Ovary (tissue), 7 donors: ENCODE measurements at regions not wholly inside any gene's neighbourhood (a gene's known extent, or its start where the extent isn't known, plus 50 kb on each side); places are given as distances from the start of the nearest gene placed in this dataset.

Experiments used
- DNase-seq, 5 donors: peaks; one replicate each; pipeline ENCODE4 v3.0.0-alpha.2; 2019 to 2020
- H3K27ac ChIP-seq, 2 donors: fragments of 200-600 bp; one replicate each; pipeline versions ENCODE4 v1.5.1 to v1.8.0; 2019 to 2022
- H3K27me3 ChIP-seq: fragments of 200-600 bp; one replicate; pipeline ENCODE4 v1.8.0; 2022
- H3K36me3 ChIP-seq: fragments of 200-600 bp; sonication (generic); one replicate; pipeline ENCODE4 v1.5.1; 2019
- H3K4me1 ChIP-seq: one replicate; pipeline ENCODE4 v1.8.1; 2013; ENCODE audit warnings: mild to moderate bottlenecking, moderate library complexity; ENCODE audit not compliant: insufficient read depth
- H3K4me3 ChIP-seq: fragments of 200-600 bp; sonication (generic); one replicate; pipeline ENCODE4 v1.5.1; 2017
- H3K9me3 ChIP-seq, 2 donors: fragments of 200-600 bp in 1 of 2; sonication (generic) in 1 of 2; one replicate each; pipeline versions ENCODE4 v1.5.1 to v1.8.1; 2013 to 2019; ENCODE audit warnings: mild to moderate bottlenecking in 1 of 2, moderate library complexity in 1 of 2
- EP300 ChIP-seq: sonication (generic); formaldehyde crosslinking; IDR thresholded peaks from one replicate; pipeline ENCODE4 v1.6.1; 2017; ENCODE audit warnings: antibody characterized with exemption
- POLR2A ChIP-seq: fragments of 450-650 bp; IDR thresholded peaks from one replicate; pipeline ENCODE4 v1.6.1; 2017; ENCODE audit warnings: antibody characterized with exemption, mild to moderate bottlenecking, moderate library complexity
- WGBS, 3 donors: extraction: QIAGEN DNeasy Blood & Tissue Kit in 1 of 3; methylation state at CpG; one replicate each; pipeline versions ENCODE4 v1.1.5 to v1.1.7; 2013 to 2017; 5-methylcytosine and 5-hydroxymethylcytosine counted together
- intact Hi-C, 4 donors: fragments of 100-400 bp; cut with DNase I; formaldehyde crosslinking; loops; one replicate each; pipeline versions ENCODE4 v1.11.0 to v1.15.1; 2022 to 2023
- TF ChIP-seq, protein P1 (sequence below), 3 donors: fragments of 450-650 bp in 2 of 3; fragments of 200-600 bp in 1 of 3; IDR thresholded peaks; one replicate each; pipeline versions ENCODE4 v1.5.1 to v1.8.0; 2016 to 2022; ENCODE audit warnings: antibody characterized with exemption in 3 of 3, mild to moderate bottlenecking in 1 of 3
- donor health status: DM: no; HTN: no; CAD: no; lungs with moderate emphysema.
- donor health status: DM: no; HTN: no; CAD: no.
- donor health status: Bipolar disorder and iron deficiency.
- donor health status: DM: no; HTN: no; CAD: no.
- donor health status: DM: yes; HTN: yes; CAD: no.

DNA sequence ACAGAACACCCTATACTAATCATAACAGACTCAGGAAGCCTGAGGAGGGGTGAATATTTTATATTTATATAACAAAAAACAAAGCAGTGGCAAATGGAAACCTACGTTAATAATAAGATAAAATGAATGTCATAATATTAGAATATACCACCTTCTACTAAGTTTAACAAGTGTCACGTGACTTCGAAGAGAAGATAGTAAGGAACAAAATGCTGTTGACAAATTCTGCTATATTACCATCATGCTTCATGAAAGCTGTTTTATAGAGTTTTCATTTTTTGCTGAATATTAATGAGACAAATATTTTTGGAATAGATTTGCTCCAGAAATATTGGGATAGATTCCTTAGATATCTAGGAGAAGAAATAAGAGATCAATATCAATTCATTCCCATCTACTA lies 450.6 kb upstream of the DCN start:
- TF ChIP-seq POLR2A (no peak), EP300 (no peak)
- TF ChIP-seq, protein P1, sequence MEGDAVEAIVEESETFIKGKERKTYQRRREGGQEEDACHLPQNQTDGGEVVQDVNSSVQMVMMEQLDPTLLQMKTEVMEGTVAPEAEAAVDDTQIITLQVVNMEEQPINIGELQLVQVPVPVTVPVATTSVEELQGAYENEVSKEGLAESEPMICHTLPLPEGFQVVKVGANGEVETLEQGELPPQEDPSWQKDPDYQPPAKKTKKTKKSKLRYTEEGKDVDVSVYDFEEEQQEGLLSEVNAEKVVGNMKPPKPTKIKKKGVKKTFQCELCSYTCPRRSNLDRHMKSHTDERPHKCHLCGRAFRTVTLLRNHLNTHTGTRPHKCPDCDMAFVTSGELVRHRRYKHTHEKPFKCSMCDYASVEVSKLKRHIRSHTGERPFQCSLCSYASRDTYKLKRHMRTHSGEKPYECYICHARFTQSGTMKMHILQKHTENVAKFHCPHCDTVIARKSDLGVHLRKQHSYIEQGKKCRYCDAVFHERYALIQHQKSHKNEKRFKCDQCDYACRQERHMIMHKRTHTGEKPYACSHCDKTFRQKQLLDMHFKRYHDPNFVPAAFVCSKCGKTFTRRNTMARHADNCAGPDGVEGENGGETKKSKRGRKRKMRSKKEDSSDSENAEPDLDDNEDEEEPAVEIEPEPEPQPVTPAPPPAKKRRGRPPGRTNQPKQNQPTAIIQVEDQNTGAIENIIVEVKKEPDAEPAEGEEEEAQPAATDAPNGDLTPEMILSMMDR (IDR thresholded peaks at IDR 0.05): no peak
- Histone ChIP-seq H3K36me3 (no peaks in the 10 kb centered on the region), H3K4me1 (no peaks in the 10 kb centered on the region), H3K4me3 (no peak overlapping the region), H3K27ac (no peak overlapping the region), H3K9me3 (peaks cover 0 to 6% of the 10 kb centered on the region in 2 donors), H3K27me3 (no peaks in the 10 kb centered on the region)
- 69 to 76% (median 70%) methylated on average over 3 of the region's 3 CpGs for WGBS, 3 donors
- DNase-seq: no peak
- intact Hi-C loops: no loop called here

DNA sequence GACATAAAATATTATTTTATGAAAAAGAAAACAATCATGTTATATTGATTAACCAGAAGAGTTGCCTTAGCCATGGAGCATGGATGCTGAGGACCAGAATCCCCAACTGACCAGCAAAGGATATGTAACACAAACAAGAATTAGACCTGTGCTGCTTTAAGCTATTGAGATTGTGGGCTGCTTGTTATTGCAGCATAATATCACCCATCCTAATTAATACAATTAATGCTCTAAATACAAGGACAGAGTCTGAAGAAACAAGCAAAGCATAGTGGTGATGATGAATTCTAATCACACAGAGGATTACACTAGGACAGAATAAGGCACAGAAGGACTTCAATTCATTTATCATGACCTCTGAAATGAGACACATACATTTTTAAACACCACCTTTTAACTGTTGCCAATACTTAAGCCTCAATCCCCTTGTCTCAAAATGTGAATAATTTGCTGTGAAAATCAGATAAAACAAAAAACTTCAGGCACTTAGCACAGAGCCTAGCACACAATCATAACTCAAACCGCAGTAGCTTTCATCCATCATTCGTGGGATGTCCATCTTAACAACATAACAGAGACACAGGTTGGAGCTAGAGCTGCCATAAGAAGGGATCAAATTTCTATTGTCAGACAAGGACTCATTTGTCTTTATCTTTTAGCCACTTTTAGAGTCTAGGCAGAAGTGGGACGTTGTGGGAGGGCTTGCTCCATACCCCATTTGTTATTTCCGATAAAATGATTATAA lies 449.6 kb upstream of the DCN start:
- TF ChIP-seq POLR2A: no peak
- TF ChIP-seq, protein P1 (IDR thresholded peaks at IDR 0.05): no peak
- no peak for TF ChIP-seq EP300
- intact Hi-C loops: no loop called here
- H3K4me3 ChIP-seq: no peak overlapping the region
- H3K27me3 ChIP-seq: no peaks in the 10 kb centered on the region
- no peak for DNase-seq
- H3K9me3 ChIP-seq: peaks cover 0 to 6% of the 10 kb centered on the region in 2 donors
- H3K27ac ChIP-seq: no peak overlapping the region
- H3K4me1 ChIP-seq: no peaks in the 10 kb centered on the region
- no peaks in the 10 kb centered on the region for H3K36me3 ChIP-seq
- 83 to 90% (median 83%) methylated on average over 4 of the region's 4 CpGs for WGBS, 3 donors

DNA sequence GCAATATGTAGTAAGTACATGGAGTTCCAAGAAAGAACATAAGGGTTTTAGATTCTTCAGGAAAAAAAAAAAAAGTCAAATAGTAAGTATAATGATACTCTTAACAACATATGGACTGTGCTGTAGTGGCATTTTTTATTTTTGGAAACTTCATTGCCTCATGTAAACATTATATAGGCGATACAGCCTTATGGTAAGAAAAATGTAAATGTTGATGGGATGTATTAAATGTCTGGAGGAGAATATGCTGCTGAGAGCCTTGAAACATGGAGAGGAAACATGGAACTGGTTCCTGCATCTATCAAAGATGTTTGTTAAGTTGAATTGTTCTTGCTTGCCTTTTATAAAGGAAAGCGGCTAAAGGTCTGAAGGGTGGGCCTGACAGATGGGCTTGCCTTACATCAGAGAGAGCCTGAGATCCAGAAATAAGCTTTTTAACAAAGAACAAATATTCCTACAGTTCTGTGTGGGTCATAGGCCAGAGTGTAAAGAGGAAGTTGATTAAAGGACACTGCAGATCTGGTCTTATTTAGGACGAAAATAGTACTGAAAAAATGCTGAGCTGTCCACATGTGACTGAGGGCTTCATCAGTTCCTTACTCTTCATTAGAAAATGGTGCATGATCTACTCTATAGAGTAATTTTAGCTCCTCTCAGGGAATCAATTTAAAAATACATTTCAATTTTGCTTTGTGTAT lies 448.1 kb upstream of the DCN start:
- intact Hi-C loops: no loop called here
- 78 to 82% (median 78%) methylated on average over 3 of the region's 3 CpGs for WGBS, 3 donors
- no peaks in the 10 kb centered on the region for H3K36me3 ChIP-seq
- DNase-seq: no peak
- no peak overlapping the region for H3K27ac ChIP-seq
- H3K4me1 ChIP-seq: no peaks in the 10 kb centered on the region
- peaks cover 0 to 6% of the 10 kb centered on the region in 2 donors for H3K9me3 ChIP-seq
- no peak overlapping the region for H3K4me3 ChIP-seq
- no peaks in the 10 kb centered on the region for H3K27me3 ChIP-seq
- TF ChIP-seq EP300 (no peak), POLR2A (no peak)
- TF ChIP-seq, protein P1 (IDR thresholded peaks at IDR 0.05): no peak

DNA sequence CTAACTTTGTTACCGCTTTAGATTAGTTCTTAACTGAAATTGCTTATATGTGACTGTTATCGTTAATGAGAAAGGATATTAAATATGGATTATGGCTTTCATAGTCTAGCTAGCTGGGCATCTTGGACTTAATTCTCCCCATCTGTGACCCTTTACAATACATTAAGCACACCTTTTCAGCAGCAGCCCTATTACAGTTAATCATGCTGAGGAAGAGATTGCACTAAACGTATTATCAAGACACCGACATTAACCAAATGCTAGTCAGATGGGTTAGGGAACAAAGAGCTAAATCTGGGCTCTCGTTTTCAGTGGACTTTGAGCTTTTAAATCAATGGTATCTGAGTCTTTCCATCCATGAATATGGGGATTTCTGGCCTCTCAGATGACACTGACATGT lies 447.5 kb upstream of the DCN start:
- no peaks in the 10 kb centered on the region for H3K27me3 ChIP-seq
- DNase-seq: no peak
- H3K36me3 ChIP-seq: no peaks in the 10 kb centered on the region
- H3K27ac ChIP-seq: no peak overlapping the region
- WGBS, 3 donors: 71 to 80% (median 77%) methylated on average over 5 of the region's 5 CpGs
- TF ChIP-seq EP300 (no peak), POLR2A (no peak)
- TF ChIP-seq, protein P1 (IDR thresholded peaks at IDR 0.05): no peak
- H3K4me3 ChIP-seq: no peak overlapping the region
- peaks cover 0 to 4% of the 10 kb centered on the region in 2 donors for H3K9me3 ChIP-seq
- intact Hi-C loops: no loop called here
- no peaks in the 10 kb centered on the region for H3K4me1 ChIP-seq
